Lung (tissue), 11 donors: ENCODE measurements at regions not wholly inside any gene's neighbourhood (a gene's known extent, or its start where the extent isn't known, plus 50 kb on each side); places are given as distances from the start of the nearest gene placed in this dataset.

Source experiments
- ATAC-seq: fragments of 200-7000 bp; cut with Tn5 transposase; one replicate; pipeline ENCODE4 v1.9.1; 2020; ENCODE audit warnings: moderate number of reproducible peaks; ENCODE audit not compliant: insufficient read depth, low FRiP score
- DNase-seq, 3 donors: peaks; one replicate each; pipeline ENCODE4 v3.0.0-alpha.2; 2013 to 2017
- H3K27ac ChIP-seq, 2 donors: one replicate each; pipeline ENCODE4 v1.5.1; 2013; ENCODE audit warnings: mild to moderate bottlenecking in 2 of 2, moderate library complexity in 2 of 2, control low read depth in 1 of 2, inconsistent platforms in 1 of 2, low read depth in 1 of 2, low read length in 1 of 2
- H3K27me3 ChIP-seq, 3 donors: one replicate each; pipeline ENCODE4 v1.5.1; 2013; ENCODE audit warnings: low read length in 2 of 3; ENCODE audit not compliant: control insufficient read depth in 3 of 3, insufficient read depth in 3 of 3
- H3K36me3 ChIP-seq, 4 donors: one replicate each; pipeline ENCODE4 v1.5.1; 2013; ENCODE audit warnings: low read length in 4 of 4, mild to moderate bottlenecking in 1 of 4, moderate library complexity in 1 of 4; ENCODE audit not compliant: control insufficient read depth in 4 of 4, insufficient read depth in 4 of 4
- H3K4me1 ChIP-seq, 5 donors: one replicate each; pipeline ENCODE4 v1.5.1; 2013; ENCODE audit warnings: low read length in 5 of 5, mild to moderate bottlenecking in 2 of 5, moderate library complexity in 1 of 5; ENCODE audit not compliant: control insufficient read depth in 5 of 5, insufficient read depth in 5 of 5
- H3K4me3 ChIP-seq: one replicate; pipeline ENCODE4 v1.5.1; 2013; ENCODE audit warnings: mild to moderate bottlenecking, control low read depth, moderate library complexity
- H3K9ac ChIP-seq, 2 donors: one replicate each; pipeline ENCODE4 v1.5.1; 2013; ENCODE audit warnings: low read length in 2 of 2, control low read depth in 1 of 2; ENCODE audit not compliant: insufficient read depth in 1 of 2
- H3K9me3 ChIP-seq, 4 donors: one replicate each; pipeline ENCODE4 v1.5.1; 2013; ENCODE audit warnings: low read length in 3 of 4, mild to moderate bottlenecking in 1 of 4, moderate library complexity in 1 of 4; ENCODE audit not compliant: control insufficient read depth in 4 of 4, insufficient read depth in 3 of 4
- CTCF ChIP-seq: IDR thresholded peaks from 2 replicates; pipeline ENCODE4 v1.5.1; 2012; ENCODE audit warnings: mild to moderate bottlenecking; ENCODE audit errors: control extremely low read depth, extremely low read depth
- WGBS, 2 donors: extraction: QIAGEN DNeasy Blood & Tissue Kit; methylation state at CpG; one replicate each; pipeline ENCODE4 v1.1.7; 2013; 5-methylcytosine and 5-hydroxymethylcytosine counted together
- donor health status: control.
- donor health status: control.
- donor health status: Bipolar disorder and iron deficiency.
- donor health status: healthy.
- donor health status: DM: yes; HTN: yes; CAD: no.

- ATAC-seq: no peak
- Histone ChIP-seq H3K36me3 (no peaks in the 10 kb centered on the region), H3K9me3 (peaks cover 0 to 7% (median 2%) of the 10 kb centered on the region in 4 donors), H3K27me3 (peaks cover 0 to 3% (median 0%) of the 10 kb centered on the region in 3 donors), H3K27ac (no peak overlapping the region), H3K4me1 (no peaks in the 10 kb centered on the region), H3K4me3 (no peak overlapping the region), H3K9ac (no peak overlapping the region)
- 91 to 95% methylated on average over 1 of the region's 1 CpG for WGBS, 2 donors
- TF ChIP-seq CTCF: no peak
- DNase-seq: no peak
Measured at GRCh38 chr2:239679755-239680154, 278.9 kb upstream of the HDAC4 start.

GRCh38 chr2:239678666-239679296, 278.0 kb upstream of the HDAC4 start:
- no peak for DNase-seq
- WGBS, 2 donors: 94 to 96% methylated on average over 22 of the region's 22 CpGs
- Histone ChIP-seq H3K27ac (no peak overlapping the region), H3K9me3 (peaks cover 0 to 5% (median 2%) of the 10 kb centered on the region in 4 donors), H3K9ac (no peak overlapping the region), H3K27me3 (peaks cover 0 to 3% (median 0%) of the 10 kb centered on the region in 3 donors), H3K4me3 (no peak overlapping the region), H3K36me3 (no peaks in the 10 kb centered on the region), H3K4me1 (no peaks in the 10 kb centered on the region)
- ATAC-seq: no peak
- no peak for TF ChIP-seq CTCF

- no peak for TF ChIP-seq CTCF
- ATAC-seq: no peak
- H3K27me3 ChIP-seq: peaks cover 0 to 3% (median 0%) of the 10 kb centered on the region in 3 donors
- no peaks in the 10 kb centered on the region for H3K36me3 ChIP-seq
- H3K9me3 ChIP-seq: peaks cover 0 to 5% (median 2%) of the 10 kb centered on the region in 4 donors
- WGBS, 2 donors: 87 to 92% methylated on average over 8 of the region's 8 CpGs
- DNase-seq: no peak
- no peak overlapping the region for H3K27ac ChIP-seq
- no peak overlapping the region for H3K4me3 ChIP-seq
- no peak overlapping the region for H3K9ac ChIP-seq
- no peaks in the 10 kb centered on the region for H3K4me1 ChIP-seq
Measured at GRCh38 chr2:239678186-239678490, 277.3 kb upstream of the HDAC4 start.
